ENCODE measurements at regions not wholly inside any gene's neighbourhood (a gene's known extent, or its start where the extent isn't known, plus 50 kb on each side); places are given as distances from the start of the nearest gene placed in this dataset.

DNA sequence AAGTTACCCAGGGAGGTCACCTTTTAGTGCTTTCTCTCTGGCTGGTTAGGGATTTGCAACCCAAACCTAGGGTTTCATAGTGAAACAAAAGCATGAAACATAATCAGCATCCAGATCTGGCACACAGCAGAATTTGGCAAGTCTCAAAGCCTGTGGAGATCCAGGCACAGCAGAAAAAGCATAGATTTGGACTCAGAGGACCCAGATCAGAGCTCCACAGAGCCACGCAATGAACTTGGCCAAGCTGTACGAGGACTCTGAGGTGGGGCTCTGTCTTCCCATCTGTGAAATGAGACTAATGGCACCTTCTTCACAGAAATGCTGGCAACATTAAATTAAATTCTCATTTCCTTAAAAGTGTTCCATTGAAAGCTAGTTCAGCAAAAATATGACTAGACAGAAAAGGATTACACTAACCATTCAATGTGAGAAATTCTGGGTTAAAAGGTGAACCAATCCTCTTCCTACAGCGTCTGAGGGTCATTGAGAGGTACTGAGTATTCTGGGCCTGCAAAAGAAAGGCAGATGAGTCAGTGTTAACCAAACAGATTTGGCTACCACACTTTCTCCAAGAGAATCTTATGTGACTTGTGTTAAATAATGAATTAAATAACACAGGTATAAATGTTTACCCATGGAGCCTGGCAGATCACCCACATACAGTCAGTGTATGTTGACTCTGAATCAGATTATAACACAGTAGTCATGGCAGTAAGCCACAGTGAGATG lies 266.3 kb downstream of the MREG start:
- no peak overlapping the region for H2AK5ac ChIP-seq (ENCODE audit: low read length)
- H4K8ac ChIP-seq (ENCODE audit: low read depth, low read length): no peak overlapping the region
- no peak overlapping the region for H2BK5ac ChIP-seq (ENCODE audit: low read length)
- no peak overlapping the region for H2BK120ac ChIP-seq (ENCODE audit: low read depth, low read length)
- no peak overlapping the region for H3K23ac ChIP-seq (ENCODE audit: low read length)
- no peak for DNase-seq
- H4K5ac ChIP-seq (ENCODE audit: low read length): no peak overlapping the region
- no peaks in the 10 kb centered on the region for H3K36me3 ChIP-seq (ENCODE audit: control insufficient read depth, insufficient read depth, low read length)
- no peak overlapping the region for H3K4ac ChIP-seq (ENCODE audit: low read depth, low read length)
- H3K27ac ChIP-seq (ENCODE audit: low read depth, low read length): no peak overlapping the region
- no peak overlapping the region for H3K9ac ChIP-seq (ENCODE audit: low read length)
- no peaks in the 10 kb centered on the region for H3K4me1 ChIP-seq (ENCODE audit: control insufficient read depth, low read depth, low read length)
- no peak overlapping the region for H3K4me2 ChIP-seq (ENCODE audit: low read length)
- H3K79me2 ChIP-seq (ENCODE audit: control insufficient read depth, insufficient read depth, low read length): no peaks in the 10 kb centered on the region
- H3K56ac ChIP-seq (ENCODE audit: low read length): no peak overlapping the region
- WGBS (ENCODE audit: extremely low coverage, insufficient coverage, low lambda C conversion rate): no CpG with 5 or more reads among the region's 3 CpGs
- H3K27me3 ChIP-seq (ENCODE audit: insufficient read depth, low read length, poor library complexity): no peaks in the 10 kb centered on the region
- no peak overlapping the region for H3K4me3 ChIP-seq (ENCODE audit: low read length)
- H3K18ac ChIP-seq (ENCODE audit: low read length): no peak overlapping the region
- no peaks in the 10 kb centered on the region for H3K79me1 ChIP-seq (ENCODE audit: low read length)
- no peak overlapping the region for H2BK15ac ChIP-seq (replicated peaks; ENCODE audit: low read depth)

DNA sequence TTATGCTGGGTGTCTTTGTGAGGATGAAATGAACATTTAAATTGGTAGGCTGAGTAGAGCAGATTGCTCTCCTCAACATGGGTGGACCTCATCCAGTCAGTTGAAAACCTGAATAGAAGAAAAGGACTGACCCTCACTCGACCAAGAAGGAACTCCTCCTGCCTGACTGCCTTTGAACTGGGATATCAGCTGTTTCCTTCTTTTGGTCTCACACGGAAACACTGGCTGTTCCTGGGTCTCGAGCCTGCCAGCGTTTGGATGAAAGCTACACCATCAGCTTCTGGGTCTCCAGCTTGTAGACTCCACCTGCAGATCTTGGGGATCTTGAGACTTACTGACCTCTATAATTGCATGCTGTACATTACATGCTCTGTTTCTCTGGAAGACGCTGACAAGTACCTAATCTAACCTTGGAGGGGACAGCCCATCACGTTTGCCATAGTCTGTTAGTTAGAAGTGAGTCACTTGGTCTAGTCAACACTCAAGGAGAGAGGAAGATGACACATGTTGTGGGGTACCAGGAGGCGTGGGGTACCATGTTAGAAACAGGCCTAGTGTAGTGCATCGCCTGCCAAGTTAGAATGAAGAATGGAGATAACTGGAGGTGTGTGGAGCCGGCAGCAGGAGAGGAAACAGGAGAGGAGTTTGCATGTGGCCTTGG lies 267.0 kb downstream of the MREG start:
- H3K27me3 ChIP-seq (ENCODE audit: insufficient read depth, low read length, poor library complexity): no peaks in the 10 kb centered on the region
- H3K4me1 ChIP-seq (ENCODE audit: control insufficient read depth, low read depth, low read length): no peaks in the 10 kb centered on the region
- no peak overlapping the region for H4K8ac ChIP-seq (ENCODE audit: low read depth, low read length)

DNA sequence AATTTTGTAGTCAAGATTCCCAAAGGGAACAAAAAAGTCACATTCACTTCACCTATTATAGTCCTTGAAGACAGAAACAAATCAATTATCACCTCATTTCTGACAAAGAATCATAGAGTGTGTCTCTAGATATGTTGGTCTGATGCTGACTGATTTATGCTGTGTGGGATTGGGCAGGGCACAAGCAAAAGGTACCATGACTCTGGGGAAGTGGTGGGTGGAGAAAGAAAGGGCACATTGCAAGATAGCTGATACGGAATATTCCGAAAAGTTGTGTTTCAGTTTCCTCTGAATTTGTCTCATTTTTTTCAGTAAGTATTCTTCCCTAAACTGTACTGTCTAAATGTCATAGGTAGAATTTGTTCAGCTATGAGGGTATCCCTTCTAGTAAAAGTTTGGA lies 268.0 kb downstream of the MREG start:
- H2BK120ac ChIP-seq (ENCODE audit: low read depth, low read length): no peak overlapping the region
- no CpG with 5 or more reads among the region's 2 CpGs for WGBS (ENCODE audit: extremely low coverage, insufficient coverage, low lambda C conversion rate)
- no peaks in the 10 kb centered on the region for H3K27me3 ChIP-seq (ENCODE audit: insufficient read depth, low read length, poor library complexity)

More for the DNA sequence above, 267.0 kb downstream of the MREG start:
- Histone ChIP-seq H3K36me3 (ENCODE audit: control insufficient read depth, insufficient read depth, low read length) (no peaks in the 10 kb centered on the region), H3K27ac (ENCODE audit: low read depth, low read length) (no peak overlapping the region), H2BK120ac (ENCODE audit: low read depth, low read length) (no peak overlapping the region), H2BK5ac (ENCODE audit: low read length) (no peak overlapping the region), H3K79me2 (ENCODE audit: control insufficient read depth, insufficient read depth, low read length) (no peaks in the 10 kb centered on the region), H3K18ac (ENCODE audit: low read length) (no peak overlapping the region), H3K4me2 (ENCODE audit: low read length) (no peak overlapping the region), H3K23ac (ENCODE audit: low read length) (no peak overlapping the region), H3K4ac (ENCODE audit: low read depth, low read length) (no peak overlapping the region), H3K4me3 (ENCODE audit: low read length) (no peak overlapping the region), H3K56ac (ENCODE audit: low read length) (no peak overlapping the region), H2BK15ac (replicated peaks; ENCODE audit: low read depth) (no peak overlapping the region), H3K9ac (ENCODE audit: low read length) (no peak overlapping the region), H3K79me1 (ENCODE audit: low read length) (no peaks in the 10 kb centered on the region), H4K5ac (ENCODE audit: low read length) (no peak overlapping the region), H2AK5ac (ENCODE audit: low read length) (no peak overlapping the region)
- DNase-seq: no peak
- no CpG with 5 or more reads among the region's 9 CpGs for WGBS (ENCODE audit: extremely low coverage, insufficient coverage, low lambda C conversion rate)

DNA sequence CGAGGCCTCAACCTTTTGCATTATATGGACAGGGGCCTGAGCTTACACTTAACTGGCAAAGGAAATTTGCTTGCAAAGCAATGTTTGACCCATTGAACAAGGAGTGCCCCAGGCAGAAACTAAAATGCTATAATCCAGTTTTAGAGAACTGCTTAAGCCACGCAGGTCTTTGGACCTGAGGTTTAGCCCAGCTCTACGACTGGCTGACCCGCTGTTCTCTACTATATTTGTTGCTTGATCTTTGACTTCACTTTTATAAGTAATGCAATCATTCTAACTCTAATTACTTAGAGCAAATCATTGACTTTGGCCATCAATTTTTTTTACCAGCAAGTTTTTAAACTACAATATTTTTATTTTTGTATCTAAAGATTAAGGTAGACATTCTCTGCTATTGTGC lies 268.8 kb downstream of the MREG start:
- Histone ChIP-seq H3K79me1 (ENCODE audit: low read length) (no peaks in the 10 kb centered on the region), H3K23ac (ENCODE audit: low read length) (no peak overlapping the region), H3K4ac (ENCODE audit: low read depth, low read length) (no peak overlapping the region), H3K56ac (ENCODE audit: low read length) (no peak overlapping the region), H3K79me2 (ENCODE audit: control insufficient read depth, insufficient read depth, low read length) (no peaks in the 10 kb centered on the region), H4K5ac (ENCODE audit: low read length) (no peak overlapping the region), H3K4me2 (ENCODE audit: low read length) (no peak overlapping the region), H3K27ac (ENCODE audit: low read depth, low read length) (no peak overlapping the region), H2AK5ac (ENCODE audit: low read length) (no peak overlapping the region), H3K36me3 (ENCODE audit: control insufficient read depth, insufficient read depth, low read length) (no peaks in the 10 kb centered on the region), H3K27me3 (ENCODE audit: insufficient read depth, low read length, poor library complexity) (no peaks in the 10 kb centered on the region), H4K8ac (ENCODE audit: low read depth, low read length) (no peak overlapping the region), H3K4me3 (ENCODE audit: low read length) (no peak overlapping the region), H3K4me1 (ENCODE audit: control insufficient read depth, low read depth, low read length) (no peaks in the 10 kb centered on the region), H2BK120ac (ENCODE audit: low read depth, low read length) (no peak overlapping the region), H3K9ac (ENCODE audit: low read length) (no peak overlapping the region), H2BK15ac (replicated peaks; ENCODE audit: low read depth) (no peak overlapping the region), H2BK5ac (ENCODE audit: low read length) (no peak overlapping the region), H3K18ac (ENCODE audit: low read length) (no peak overlapping the region)
- no peak for DNase-seq
- WGBS (ENCODE audit: extremely low coverage, insufficient coverage, low lambda C conversion rate): no CpG with 5 or more reads among the region's 4 CpGs

More for the DNA sequence above, 268.0 kb downstream of the MREG start:
- Histone ChIP-seq H2BK5ac (ENCODE audit: low read length) (no peak overlapping the region), H3K79me1 (ENCODE audit: low read length) (no peaks in the 10 kb centered on the region), H3K79me2 (ENCODE audit: control insufficient read depth, insufficient read depth, low read length) (no peaks in the 10 kb centered on the region), H4K8ac (ENCODE audit: low read depth, low read length) (no peak overlapping the region), H2BK15ac (replicated peaks; ENCODE audit: low read depth) (no peak overlapping the region), H3K36me3 (ENCODE audit: control insufficient read depth, insufficient read depth, low read length) (no peaks in the 10 kb centered on the region), H3K4me3 (ENCODE audit: low read length) (no peak overlapping the region), H3K56ac (ENCODE audit: low read length) (no peak overlapping the region), H3K27ac (ENCODE audit: low read depth, low read length) (no peak overlapping the region), H3K4ac (ENCODE audit: low read depth, low read length) (no peak overlapping the region), H3K18ac (ENCODE audit: low read length) (no peak overlapping the region), H3K23ac (ENCODE audit: low read length) (no peak overlapping the region), H3K4me2 (ENCODE audit: low read length) (no peak overlapping the region), H3K9ac (ENCODE audit: low read length) (no peak overlapping the region), H4K5ac (ENCODE audit: low read length) (no peak overlapping the region), H2AK5ac (ENCODE audit: low read length) (no peak overlapping the region), H3K4me1 (ENCODE audit: control insufficient read depth, low read depth, low read length) (no peaks in the 10 kb centered on the region)
- no peak for DNase-seq

DNA sequence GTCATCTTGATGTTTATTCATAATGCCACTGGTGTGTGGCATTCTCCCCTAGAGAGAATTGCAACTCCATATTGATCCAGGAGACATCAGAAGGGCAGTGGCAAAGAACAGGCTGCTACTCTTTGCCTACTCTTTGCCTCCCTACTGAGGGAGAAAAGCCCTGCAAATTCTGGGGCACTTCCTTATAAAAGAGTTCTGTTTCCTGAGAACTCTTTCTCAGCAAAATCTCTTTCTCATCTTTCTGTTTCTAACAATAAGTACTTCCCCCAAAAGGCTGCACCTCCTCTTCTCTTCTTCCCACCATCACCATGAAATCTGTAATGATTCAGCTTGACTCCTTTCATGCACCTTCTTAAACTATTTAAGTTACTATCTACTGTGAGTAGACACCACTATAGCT lies 270.3 kb downstream of the MREG start:
- Histone ChIP-seq H3K79me2 (ENCODE audit: control insufficient read depth, insufficient read depth, low read length) (no peaks in the 10 kb centered on the region), H3K56ac (ENCODE audit: low read length) (no peak overlapping the region), H4K8ac (ENCODE audit: low read depth, low read length) (no peak overlapping the region), H2BK15ac (replicated peaks; ENCODE audit: low read depth) (no peak overlapping the region), H3K4me1 (ENCODE audit: control insufficient read depth, low read depth, low read length) (no peaks in the 10 kb centered on the region), H3K23ac (ENCODE audit: low read length) (no peak overlapping the region), H3K4me3 (ENCODE audit: low read length) (no peak overlapping the region), H3K4me2 (ENCODE audit: low read length) (no peak overlapping the region), H3K9ac (ENCODE audit: low read length) (no peak overlapping the region), H3K18ac (ENCODE audit: low read length) (no peak overlapping the region), H3K27me3 (ENCODE audit: insufficient read depth, low read length, poor library complexity) (no peaks in the 10 kb centered on the region), H3K27ac (ENCODE audit: low read depth, low read length) (no peak overlapping the region), H3K79me1 (ENCODE audit: low read length) (no peaks in the 10 kb centered on the region), H4K5ac (ENCODE audit: low read length) (no peak overlapping the region), H3K4ac (ENCODE audit: low read depth, low read length) (no peak overlapping the region), H2AK5ac (ENCODE audit: low read length) (no peak overlapping the region), H2BK5ac (ENCODE audit: low read length) (no peak overlapping the region), H2BK120ac (ENCODE audit: low read depth, low read length) (no peak overlapping the region), H3K36me3 (ENCODE audit: control insufficient read depth, insufficient read depth, low read length) (no peaks in the 10 kb centered on the region)
- no peak for DNase-seq

DNA sequence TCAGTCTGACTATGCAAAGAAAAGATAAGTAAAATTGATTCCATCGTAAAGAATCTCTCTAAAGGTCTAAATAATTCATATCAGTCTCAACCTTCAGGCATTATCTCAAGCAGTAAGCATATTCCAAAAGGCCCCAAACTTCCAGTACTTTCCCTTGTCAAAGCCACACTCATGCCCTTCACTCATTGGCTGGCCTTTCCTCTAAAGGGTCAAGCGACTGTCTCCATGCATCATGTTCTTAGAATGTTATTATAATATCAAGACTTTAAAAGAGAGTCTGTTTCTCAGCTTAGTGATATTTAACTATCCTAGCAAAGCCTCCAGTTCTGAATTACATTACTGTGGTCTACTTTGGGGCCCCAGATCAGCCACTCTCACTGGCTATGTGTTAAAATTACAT lies 271.3 kb downstream of the MREG start:
- DNase-seq: no peak
- Histone ChIP-seq H3K9ac (ENCODE audit: low read length) (no peak overlapping the region), H3K36me3 (ENCODE audit: control insufficient read depth, insufficient read depth, low read length) (no peaks in the 10 kb centered on the region), H3K4me1 (ENCODE audit: control insufficient read depth, low read depth, low read length) (no peaks in the 10 kb centered on the region), H3K27me3 (ENCODE audit: insufficient read depth, low read length, poor library complexity) (no peaks in the 10 kb centered on the region), H3K4me3 (ENCODE audit: low read length) (no peak overlapping the region), H4K8ac (ENCODE audit: low read depth, low read length) (no peak overlapping the region), H4K5ac (ENCODE audit: low read length) (no peak overlapping the region), H3K18ac (ENCODE audit: low read length) (no peak overlapping the region), H3K79me2 (ENCODE audit: control insufficient read depth, insufficient read depth, low read length) (no peaks in the 10 kb centered on the region), H3K27ac (ENCODE audit: low read depth, low read length) (no peak overlapping the region), H3K23ac (ENCODE audit: low read length) (no peak overlapping the region), H2AK5ac (ENCODE audit: low read length) (no peak overlapping the region), H3K4me2 (ENCODE audit: low read length) (no peak overlapping the region), H2BK5ac (ENCODE audit: low read length) (no peak overlapping the region), H3K56ac (ENCODE audit: low read length) (no peak overlapping the region), H2BK120ac (ENCODE audit: low read depth, low read length) (no peak overlapping the region), H3K79me1 (ENCODE audit: low read length) (no peaks in the 10 kb centered on the region), H2BK15ac (replicated peaks; ENCODE audit: low read depth) (no peak overlapping the region), H3K4ac (ENCODE audit: low read depth, low read length) (no peak overlapping the region)
- no CpG with 5 or more reads among the region's 2 CpGs for WGBS (ENCODE audit: extremely low coverage, insufficient coverage, low lambda C conversion rate)
